Choroid plexus epithelial cell (primary cell): ENCODE measurements at regions not wholly inside any gene's neighbourhood (a gene's known extent, or its start where the extent isn't known, plus 50 kb on each side); places are given as distances from the start of the nearest gene placed in this dataset.

Source experiments
- DNase-seq: peaks from one replicate; pipeline ENCODE4 v3.0.0-alpha.2; 2010; ENCODE audit warnings: low read depth
- H3K4me3 ChIP-seq: 2 replicates; pipeline ENCODE4 v1.5.1; 2011; ENCODE audit warnings: low read depth, mild to moderate bottlenecking, control low read depth, low read length, moderate library complexity
- TF ChIP-seq, protein P1 (sequence below): conservative IDR thresholded peaks from 2 replicates; pipeline ENCODE4 v1.5.1; 2011; ENCODE audit warnings: low read depth, mild to moderate bottlenecking, control low read depth, inconsistent platforms, low read length, moderate library complexity

DNA sequence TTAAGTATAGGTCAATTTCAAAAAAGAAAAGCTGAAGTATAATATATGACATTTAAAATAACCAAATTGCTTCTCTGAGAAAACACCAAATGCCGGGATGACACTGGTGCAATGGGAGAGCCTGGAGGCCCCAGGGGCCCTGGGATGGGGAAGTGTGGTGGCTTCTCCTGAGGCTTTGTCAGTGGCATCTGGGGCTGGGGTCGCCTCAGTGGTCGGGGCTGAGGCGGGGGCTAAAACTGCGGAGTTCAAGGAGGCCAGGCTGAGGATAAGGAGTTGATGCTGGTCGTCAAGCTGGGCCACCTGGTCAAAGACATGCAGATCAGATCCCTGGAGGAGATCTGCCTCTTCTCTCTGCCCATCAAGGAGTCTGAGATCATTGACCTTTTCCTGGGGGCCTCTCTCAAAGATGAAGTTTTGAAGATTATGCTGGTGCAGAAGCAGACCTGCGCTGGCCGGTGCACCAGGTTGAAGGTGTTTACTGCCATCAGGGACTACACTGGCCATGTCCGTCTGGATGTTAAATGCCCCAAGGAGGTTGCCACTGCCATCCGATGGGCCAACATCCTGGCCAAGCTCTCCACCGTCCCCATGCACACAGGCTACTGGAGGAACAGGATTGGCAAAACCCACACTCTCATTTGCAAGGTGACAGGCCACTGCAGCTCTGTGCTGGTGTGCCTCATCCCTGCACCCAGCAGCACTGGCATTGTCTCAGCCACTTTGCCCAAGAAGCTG, 660.1 kb upstream of the CCDC179 start:
- DNase-seq, result no peak
- no peak overlapping the region for H3K4me3 ChIP-seq
- TF ChIP-seq, protein P1, sequence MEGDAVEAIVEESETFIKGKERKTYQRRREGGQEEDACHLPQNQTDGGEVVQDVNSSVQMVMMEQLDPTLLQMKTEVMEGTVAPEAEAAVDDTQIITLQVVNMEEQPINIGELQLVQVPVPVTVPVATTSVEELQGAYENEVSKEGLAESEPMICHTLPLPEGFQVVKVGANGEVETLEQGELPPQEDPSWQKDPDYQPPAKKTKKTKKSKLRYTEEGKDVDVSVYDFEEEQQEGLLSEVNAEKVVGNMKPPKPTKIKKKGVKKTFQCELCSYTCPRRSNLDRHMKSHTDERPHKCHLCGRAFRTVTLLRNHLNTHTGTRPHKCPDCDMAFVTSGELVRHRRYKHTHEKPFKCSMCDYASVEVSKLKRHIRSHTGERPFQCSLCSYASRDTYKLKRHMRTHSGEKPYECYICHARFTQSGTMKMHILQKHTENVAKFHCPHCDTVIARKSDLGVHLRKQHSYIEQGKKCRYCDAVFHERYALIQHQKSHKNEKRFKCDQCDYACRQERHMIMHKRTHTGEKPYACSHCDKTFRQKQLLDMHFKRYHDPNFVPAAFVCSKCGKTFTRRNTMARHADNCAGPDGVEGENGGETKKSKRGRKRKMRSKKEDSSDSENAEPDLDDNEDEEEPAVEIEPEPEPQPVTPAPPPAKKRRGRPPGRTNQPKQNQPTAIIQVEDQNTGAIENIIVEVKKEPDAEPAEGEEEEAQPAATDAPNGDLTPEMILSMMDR, result no peak

DNA sequence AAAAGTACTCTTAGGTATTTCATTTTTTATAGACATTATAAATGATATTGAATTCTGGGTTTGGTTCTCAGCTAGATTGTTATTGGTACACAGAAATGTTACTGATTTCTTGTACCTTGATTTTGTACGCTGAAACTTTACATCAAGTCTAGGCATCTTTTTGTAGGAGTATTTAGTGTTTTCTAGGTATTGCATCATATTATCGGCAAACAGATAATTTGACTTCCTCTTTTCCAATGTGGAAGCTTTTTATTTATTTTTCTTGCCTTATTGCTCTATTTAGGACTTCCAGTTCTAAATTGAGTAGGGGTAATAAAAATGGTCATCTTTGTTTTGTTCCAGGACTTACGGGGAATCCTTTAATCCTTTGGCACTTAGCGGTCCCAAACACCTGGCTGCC, 676.6 kb upstream of the CCDC179 start:
- no peak overlapping the region for H3K4me3 ChIP-seq
- TF ChIP-seq, protein P1, result no peak
- DNase-seq, result no peak

DNA sequence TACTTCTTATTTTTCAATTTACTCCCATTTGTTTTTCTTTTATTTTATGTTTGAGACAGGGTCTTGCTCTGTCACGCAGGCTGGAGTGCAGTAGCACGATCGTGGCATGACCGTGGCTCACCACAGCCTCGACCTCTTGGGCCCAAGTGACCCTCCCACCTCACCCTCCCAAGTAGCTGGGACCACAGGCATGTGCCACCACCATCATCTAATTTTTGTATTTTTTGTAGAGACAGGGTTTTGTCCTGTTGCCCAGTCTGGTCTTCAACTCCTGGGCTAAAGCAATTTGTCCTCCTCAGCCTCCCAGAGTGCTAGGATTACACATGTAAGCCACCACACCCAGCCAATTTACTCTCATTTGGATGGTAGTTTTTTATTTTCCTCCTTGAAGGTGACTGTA, 679.3 kb upstream of the CCDC179 start:
- peak; percentile 22 for DNase-seq
- TF ChIP-seq, protein P1, result no peak
- no peak overlapping the region for H3K4me3 ChIP-seq

DNA sequence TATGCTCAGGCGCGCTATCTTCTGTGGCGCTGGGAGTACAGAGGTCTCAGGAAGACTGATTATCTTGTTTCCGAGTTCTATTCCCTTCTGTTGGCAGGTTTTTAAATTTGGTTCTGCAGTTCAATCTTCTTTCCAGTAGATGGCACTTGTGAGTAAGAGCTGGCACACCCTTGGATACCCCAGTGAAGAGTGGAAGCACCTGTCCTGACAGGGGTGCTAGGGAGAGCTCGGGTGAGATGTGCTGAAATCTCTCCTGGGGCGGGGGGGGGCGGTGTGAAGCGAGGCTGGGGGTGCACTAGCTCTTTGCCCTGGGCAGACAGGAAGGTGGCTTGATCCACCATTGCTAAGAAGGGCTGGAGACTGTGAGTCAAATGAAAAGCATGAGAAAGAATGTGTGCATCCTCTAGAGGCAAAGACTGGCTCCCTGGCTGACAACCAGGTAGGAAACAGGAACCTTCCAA, 679.9 kb upstream of the CCDC179 start:
- TF ChIP-seq, protein P1, result peak; percentile 83
- peak; percentile 68 for DNase-seq
- H3K4me3 ChIP-seq, result no peak overlapping the region

DNA sequence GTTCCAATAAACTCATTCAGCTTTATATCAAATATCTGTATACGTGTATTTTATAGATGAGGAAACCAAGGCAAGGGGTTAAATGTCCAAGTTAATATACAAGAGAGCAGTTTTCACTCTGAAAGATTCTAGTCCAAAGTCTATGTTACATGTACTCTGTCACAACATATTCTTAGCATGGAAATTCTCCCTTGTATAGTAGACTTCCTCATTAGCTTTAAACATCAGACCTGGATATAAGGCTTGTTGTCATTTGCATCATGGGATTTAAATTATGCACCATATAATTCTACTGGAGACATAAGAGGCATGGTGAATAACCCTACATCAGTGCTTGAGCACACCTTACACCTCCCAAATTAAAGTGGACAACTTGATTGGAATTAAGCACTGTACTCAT, 681.9 kb upstream of the CCDC179 start:
- DNase-seq, result no peak
- no peak overlapping the region for H3K4me3 ChIP-seq
- TF ChIP-seq, protein P1, result no peak

DNA sequence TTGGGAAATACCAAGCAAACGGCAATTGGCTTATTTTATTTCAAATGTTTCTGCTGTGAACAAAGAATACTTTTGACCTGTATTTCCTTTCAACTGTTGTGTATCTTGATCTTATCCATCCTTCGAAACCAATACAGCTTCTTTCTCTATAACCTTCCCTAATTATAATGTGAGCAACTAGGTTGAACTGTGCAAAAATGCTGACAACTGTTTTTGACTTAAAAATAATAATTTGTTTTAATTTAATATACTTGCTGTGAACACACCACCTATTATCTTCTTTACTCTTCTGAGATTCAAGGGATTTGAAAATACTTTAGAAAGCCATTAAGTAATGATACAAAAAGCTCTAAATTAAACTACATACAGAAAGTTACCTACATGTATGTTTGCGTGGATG, 682.5 kb upstream of the CCDC179 start:
- DNase-seq, result no peak
- no peak overlapping the region for H3K4me3 ChIP-seq
- TF ChIP-seq, protein P1, result no peak

DNA sequence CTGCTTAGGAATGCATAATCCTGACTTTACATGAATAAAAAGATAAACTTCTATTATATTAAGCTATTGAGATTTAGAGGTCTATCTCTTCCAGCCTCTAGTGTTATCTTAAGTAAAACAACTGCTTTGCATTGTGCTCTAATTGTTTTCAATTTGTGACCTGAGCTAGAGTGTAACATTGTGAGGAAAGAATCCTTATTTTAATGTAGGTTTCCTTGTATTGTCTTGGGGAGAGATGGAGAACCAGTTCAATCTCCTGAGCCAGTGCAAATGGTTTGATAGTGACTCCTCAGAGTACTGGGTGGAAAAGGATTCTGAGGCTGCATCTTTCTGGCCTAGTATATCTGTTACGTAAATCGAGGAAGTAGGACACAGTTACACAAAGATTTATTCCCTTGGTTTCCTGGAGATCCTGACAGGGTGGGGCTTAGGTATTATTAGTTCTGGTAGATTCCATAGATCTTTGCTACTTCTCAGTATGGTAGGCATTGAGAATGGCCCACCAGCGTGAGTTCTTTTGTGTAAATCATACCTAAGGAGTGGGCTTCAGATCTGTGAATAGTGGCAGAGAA, 683.5 kb upstream of the CCDC179 start:
- TF ChIP-seq, protein P1, result no peak
- no peak for DNase-seq
- no peak overlapping the region for H3K4me3 ChIP-seq
